K562 (cell line): ENCODE measurements at regions not wholly inside any gene's neighbourhood (a gene's known extent, or its start where the extent isn't known, plus 50 kb on each side); places are given as distances from the start of the nearest gene placed in this dataset.
A peak's percentile ranks its signal among the peaks of the same experiment; 100 is the strongest.

Experiments
- BHLHE40 ChIP-seq: IDR thresholded peaks from 2 replicates; pipeline ENCODE4 v1.6.1; 2011; ENCODE audit warnings: low read length, improper control_type of control experiment
- BRD4 ChIP-seq: fragments of 200-600 bp; sonication (generic); IDR thresholded peaks from 2 replicates; pipeline ENCODE4 v1.6.1; 2017; ENCODE audit warnings: inconsistent platforms
- C11orf30 ChIP-seq: fragments of 450-650 bp; IDR thresholded peaks from 2 replicates; pipeline ENCODE4 v1.6.1; 2016; ENCODE audit warnings: low read depth, mild to moderate bottlenecking
- CBFA2T3 ChIP-seq: fragments of 450-650 bp; IDR thresholded peaks from 2 replicates; pipeline ENCODE4 v1.6.1; 2017
- GTF2A2 ChIP-seq: IDR thresholded peaks from 2 replicates; pipeline ENCODE4 v1.6.1; 2016; ENCODE audit warnings: mild to moderate bottlenecking, missing genetic modification characterization, missing compliant biosample characterization
- MAFF ChIP-seq: IDR thresholded peaks from 2 replicates; pipeline ENCODE4 v1.6.1; 2012; ENCODE audit warnings: low read length, improper control_type of control experiment
- MLX ChIP-seq, 2 experiments: fragments of 450-650 bp in 1 of 2; sonication (generic) in 1 of 2; formaldehyde crosslinking; conservative IDR thresholded peaks; 2 replicates each; pipeline versions ENCODE4 v1.4.0 to v1.8.1; 2020 to 2022; ENCODE audit warnings: mild to moderate bottlenecking in 1 of 2, missing genetic modification reagents in 1 of 2
- MTA2 ChIP-seq: fragments of 450-650 bp; IDR thresholded peaks from 2 replicates; pipeline ENCODE4 v1.6.1; 2016; ENCODE audit warnings: low read depth
- NFE2 ChIP-seq: IDR thresholded peaks from 2 replicates; pipeline ENCODE4 v1.6.1; 2014; ENCODE audit warnings: antibody characterized with exemption, low read depth
- SAFB ChIP-seq: fragments of 200-400 bp; formaldehyde crosslinking; IDR thresholded peaks from 2 replicates; pipeline ENCODE4 v1.6.1; 2017; ENCODE audit warnings: low read depth, low read length, borderline replicate concordance
- SLC30A9 ChIP-seq: fragments of 250-450 bp; sonication (Bioruptor Pico); IDR thresholded peaks from 2 replicates; pipeline ENCODE4 v1.8.0; 2022; ENCODE audit warnings: mild to moderate bottlenecking, moderate library complexity
- TSC22D4 ChIP-seq: fragments of 450-650 bp; IDR thresholded peaks from 2 replicates; pipeline ENCODE4 v1.6.1; 2016; ENCODE audit warnings: missing genetic modification characterization, missing biosample characterization, control low read depth
- ZNF316 ChIP-seq: fragments of 450-650 bp; IDR thresholded peaks from 2 replicates; pipeline ENCODE4 v1.6.1; 2016
- ZNF561 ChIP-seq: fragments of 450-650 bp; formaldehyde crosslinking; conservative IDR thresholded peaks from 2 replicates; pipeline ENCODE4 v1.4.0; 2020; ENCODE audit warnings: mild to moderate bottlenecking, moderate library complexity
- ZNF589 ChIP-seq: fragments of 200-800 bp; sonication (Bioruptor generic); IDR thresholded peaks from 2 replicates; pipeline ENCODE4 v1.6.1; 2016; ENCODE audit warnings: low read depth, missing genetic modification characterization, missing compliant biosample characterization
- ZZZ3 ChIP-seq: fragments of 450-650 bp; IDR thresholded peaks from 2 replicates; pipeline ENCODE4 v1.6.1; 2016; ENCODE audit warnings: antibody characterized with exemption, mild to moderate bottlenecking, moderate library complexity
- TF ChIP-seq, protein P1 (sequence below): fragments of 450-650 bp; IDR thresholded peaks from one replicate; pipeline ENCODE4 v1.6.1; 2018; ENCODE audit warnings: mild to moderate bottlenecking, moderate library complexity; ENCODE audit not compliant: partially characterized antibody

- TF ChIP-seq ZNF561 (CRISPR knock-in tag) (no peak), GTF2A2 (tag) (no peak), ZZZ3 (no peak), MAFF (peak; percentile 30; the same call in 1 of the 2 replicates), TSC22D4 (tag) (no peak), ZNF316 (peak; percentile 80), SAFB (no peak), MTA2 (no peak), ZNF589 (no peak), CBFA2T3 (no peak), NFE2 (no peak), SLC30A9 (CRISPR knock-in tag) (no peak), MLX (CRISPR knock-in tag; conservative IDR thresholded peaks at IDR 0.05) (no peak), C11orf30 (peak; percentile 62), BHLHE40 (no peak), BRD4 (no peak)
- TF ChIP-seq, protein P1, sequence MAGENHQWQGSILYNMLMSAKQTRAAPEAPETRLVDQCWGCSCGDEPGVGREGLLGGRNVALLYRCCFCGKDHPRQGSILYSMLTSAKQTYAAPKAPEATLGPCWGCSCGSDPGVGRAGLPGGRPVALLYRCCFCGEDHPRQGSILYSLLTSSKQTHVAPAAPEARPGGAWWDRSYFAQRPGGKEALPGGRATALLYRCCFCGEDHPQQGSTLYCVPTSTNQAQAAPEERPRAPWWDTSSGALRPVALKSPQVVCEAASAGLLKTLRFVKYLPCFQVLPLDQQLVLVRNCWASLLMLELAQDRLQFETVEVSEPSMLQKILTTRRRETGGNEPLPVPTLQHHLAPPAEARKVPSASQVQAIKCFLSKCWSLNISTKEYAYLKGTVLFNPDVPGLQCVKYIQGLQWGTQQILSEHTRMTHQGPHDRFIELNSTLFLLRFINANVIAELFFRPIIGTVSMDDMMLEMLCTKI = no peak
- TF ChIP-seq, all 486 proteins: peak for 4
Measured at GRCh38 chr3:156763386-156763785, 62.8 kb upstream of the LEKR1 start (continued).
